ENCODE measurements at regions not wholly inside any gene's neighbourhood (a gene's known extent, or its start where the extent isn't known, plus 50 kb on each side); places are given as distances from the start of the nearest gene placed in this dataset.

GRCh38 chr1:78240755-78241154 is 195.0 kb downstream of the GIPC2 start:
- Mint-ChIP-seq H3K9me3 (peaks cover 7% of the 10 kb centered on the region), H3K27me3 (no peaks in the 10 kb centered on the region), H3K4me3 (no peak overlapping the region), H3K4me1 (ENCODE audit: low read depth) (no peaks in the 10 kb centered on the region), H3K27ac (no peak overlapping the region), H3K36me3 (ENCODE audit: low read depth) (no peaks in the 10 kb centered on the region)
- no peak for TF ChIP-seq CTCF (IDR thresholded peaks at IDR 0.05)
- ChIA-PET POLR2A (interaction anchor here (0.6 kb wide), 1 partner anchor 68 kb away, joined by 3 read pairs; no protein-coding TSS in a partner anchor), CTCF (no interaction called here)
- intact Hi-C loops (cut with micrococcal nuclease): no loop called here
- ATAC-seq: no peak
- no peak for DNase-seq

- DNase-seq: no peak
- Mint-ChIP-seq H3K4me1 (ENCODE audit: low read depth) (no peaks in the 10 kb centered on the region), H3K4me3 (no peak overlapping the region), H3K9me3 (no peaks in the 10 kb centered on the region), H3K27ac (no peak overlapping the region), H3K27me3 (peaks cover 5% of the 10 kb centered on the region), H3K36me3 (ENCODE audit: low read depth) (no peaks in the 10 kb centered on the region)
- ChIA-PET CTCF (no interaction called here), POLR2A (no interaction called here)
- TF ChIP-seq CTCF (IDR thresholded peaks at IDR 0.05): no peak
- intact Hi-C loops (cut with micrococcal nuclease): no loop called here
- no peak for ATAC-seq
Measured at GRCh38 chr1:78247079-78247478, 201.3 kb downstream of the GIPC2 start.

- POLR2A ChIA-PET: no interaction called here
- peaks cover 11% of the 10 kb centered on the region for H3K27me3 Mint-ChIP-seq
- intact Hi-C loops (cut with micrococcal nuclease): no loop called here
Measured at GRCh38 chr1:78250201-78250600, 204.4 kb downstream of the GIPC2 start.

GRCh38 chr1:78254517-78254916 is 208.8 kb downstream of the GIPC2 start:
- H3K4me3 Mint-ChIP-seq: no peak overlapping the region
- TF ChIP-seq CTCF (IDR thresholded peaks at IDR 0.05): no peak

More at GRCh38 chr1:78250201-78250600, 204.4 kb downstream of the GIPC2 start:
- no peak for DNase-seq
- Mint-ChIP-seq H3K4me1 (ENCODE audit: low read depth) (no peaks in the 10 kb centered on the region), H3K36me3 (ENCODE audit: low read depth) (no peaks in the 10 kb centered on the region), H3K27ac (no peak overlapping the region), H3K9me3 (no peaks in the 10 kb centered on the region), H3K4me3 (no peak overlapping the region)
- CTCF ChIA-PET: no interaction called here
- no peak for TF ChIP-seq CTCF (IDR thresholded peaks at IDR 0.05)
- ATAC-seq: no peak

GRCh38 chr1:78255383-78255782 is 209.6 kb downstream of the GIPC2 start:
- no peak for TF ChIP-seq CTCF (IDR thresholded peaks at IDR 0.05)
- H3K4me3 Mint-ChIP-seq: no peak overlapping the region
- no peaks in the 10 kb centered on the region for H3K36me3 Mint-ChIP-seq (ENCODE audit: low read depth)
- ChIA-PET POLR2A (no interaction called here), CTCF (no interaction called here)
- no peaks in the 10 kb centered on the region for H3K9me3 Mint-ChIP-seq
- ATAC-seq (no peak), DNase-seq (no peak)
- no peak overlapping the region for H3K27ac Mint-ChIP-seq
- intact Hi-C loops (cut with micrococcal nuclease): no loop called here
- H3K4me1 Mint-ChIP-seq (ENCODE audit: low read depth): no peaks in the 10 kb centered on the region
- H3K27me3 Mint-ChIP-seq: peaks cover 10% of the 10 kb centered on the region

More at GRCh38 chr1:78254517-78254916, 208.8 kb downstream of the GIPC2 start:
- no peaks in the 10 kb centered on the region for H3K9me3 Mint-ChIP-seq
- ATAC-seq (no peak), DNase-seq (no peak)
- POLR2A ChIA-PET: no interaction called here
- no peaks in the 10 kb centered on the region for H3K4me1 Mint-ChIP-seq (ENCODE audit: low read depth)
- intact Hi-C loops (cut with micrococcal nuclease): no loop called here
- peaks cover 10% of the 10 kb centered on the region for H3K27me3 Mint-ChIP-seq
- CTCF ChIA-PET: no interaction called here
- no peaks in the 10 kb centered on the region for H3K36me3 Mint-ChIP-seq (ENCODE audit: low read depth)
- H3K27ac Mint-ChIP-seq: no peak overlapping the region

Data from activated CD8-positive, alpha-beta T cell treated with anti-CD3 and anti-CD28 coated beads for 36 hours (primary cell).